Heart right ventricle (tissue), 16 donors: ENCODE measurements at regions not wholly inside any gene's neighbourhood (a gene's known extent, or its start where the extent isn't known, plus 50 kb on each side); places are given as distances from the start of the nearest gene placed in this dataset.

ENCODE experiments used
- ATAC-seq, 8 donors: fragments of 200-7000 bp; cut with Tn5 transposase; one replicate each; pipeline ENCODE4 v1.9.1; 2020; ENCODE audit warnings: mild to moderate bottlenecking in 8 of 8, moderate library complexity in 8 of 8, moderate number of reproducible peaks in 1 of 8
- DNase-seq, 2 donors: peaks; one replicate each; pipeline ENCODE4 v3.0.0-alpha.2; 2020
- H3K27ac ChIP-seq, 10 donors: fragments of 200-600 bp; sonication (generic) in 2 of 10; one replicate each; pipeline versions ENCODE4 v1.5.0 to v1.8.0; 2020 to 2022; ENCODE audit warnings: mild to moderate bottlenecking in 3 of 10
- H3K27me3 ChIP-seq, 7 donors: fragments of 200-600 bp; one replicate each; pipeline ENCODE4 v1.8.0; 2021 to 2022; ENCODE audit warnings: mild to moderate bottlenecking in 2 of 7
- H3K36me3 ChIP-seq, 9 donors: fragments of 200-600 bp; sonication (generic) in 1 of 9; one replicate each; pipeline versions ENCODE4 v1.5.0 to v1.8.0; 2020 to 2022; ENCODE audit warnings: mild to moderate bottlenecking in 2 of 9
- H3K4me1 ChIP-seq, 9 donors: fragments of 200-600 bp; sonication (generic) in 1 of 9; one replicate each; pipeline versions ENCODE4 v1.5.0 to v1.8.0; 2020 to 2022; ENCODE audit warnings: mild to moderate bottlenecking in 4 of 9
- H3K4me3 ChIP-seq, 10 donors: fragments of 200-600 bp; sonication (generic) in 2 of 10; one replicate each; pipeline versions ENCODE4 v1.5.0 to v1.8.0; 2020 to 2022; ENCODE audit warnings: mild to moderate bottlenecking in 7 of 10, moderate library complexity in 2 of 10
- H3K9me3 ChIP-seq, 11 donors: fragments of 200-600 bp in 10 of 11; sonication (generic) in 2 of 11; one replicate each; pipeline versions ENCODE4 v1.5.0 to v1.8.0; 2013 to 2022; ENCODE audit warnings: mild to moderate bottlenecking in 2 of 11, control low read depth in 1 of 11, moderate library complexity in 1 of 11
- WGBS, 2 donors: extraction: QIAGEN DNeasy Blood & Tissue Kit; methylation state at CpG; one replicate each; pipeline ENCODE4 v1.1.7; 2013; ENCODE audit warnings: inconsistent platforms in 1 of 2; 5-methylcytosine and 5-hydroxymethylcytosine counted together
- intact Hi-C, 10 donors: fragments of 100-400 bp; cut with DNase I; formaldehyde crosslinking; loops; one replicate each; pipeline versions ENCODE4 v1.11.1 to v1.14.2; 2022
- TF ChIP-seq, protein P1 (sequence below), 9 donors: fragments of 200-600 bp; sonication (generic) in 2 of 9; IDR thresholded peaks; one replicate each; pipeline versions ENCODE4 v1.5.0 to v1.8.0; 2021 to 2022; ENCODE audit warnings: antibody characterized with exemption in 9 of 9, mild to moderate bottlenecking in 5 of 9, moderate library complexity in 1 of 9
- donor health status: Arrhythmogenic right ventricular cardiomyopathy.
- donor health status: ischemic (EF 13 %, LVEDD 7.1; RV severe dilation, severe dysfunction).
- donor health status: healthy with polysubstance abuse.
- donor health status: DM: no; HTN: yes; CAD: no.
- donor health status: DM: no; HTN: no; CAD: no.
- donor health status: ischemic (EF 25% LVEDD 6.9; RV normal size, moderate dysfunction).
- donor health status: ischemic (EF 25% LVEDD 5.7; RV mildly dilated, moderate dysfunction).
- donor health status: healthy.
- donor health status: DM: yes; HTN: yes; CAD: no.
- donor health status: Ischemic cardiomyopathy.
- donor health status: ischemic (EF 35%, LVEDD 5.7; RV mildly dilated, moderate dysfunction).
- donor health status: nonischemic (EF 11% LVEDD 7.7; RV severe dilation, severe dysfunction).
- donor health status: DM: yes; HTN: yes; CAD: no.
- donor health status: PGD.
- donor health status: ischemic (EF 29% LVEDD 5.4; RV normal size, mild dysfunction).
- donor health status: nonischemic (EF 23%, LVEDD 6.1; RV moderate dilation, normal function).

DNA sequence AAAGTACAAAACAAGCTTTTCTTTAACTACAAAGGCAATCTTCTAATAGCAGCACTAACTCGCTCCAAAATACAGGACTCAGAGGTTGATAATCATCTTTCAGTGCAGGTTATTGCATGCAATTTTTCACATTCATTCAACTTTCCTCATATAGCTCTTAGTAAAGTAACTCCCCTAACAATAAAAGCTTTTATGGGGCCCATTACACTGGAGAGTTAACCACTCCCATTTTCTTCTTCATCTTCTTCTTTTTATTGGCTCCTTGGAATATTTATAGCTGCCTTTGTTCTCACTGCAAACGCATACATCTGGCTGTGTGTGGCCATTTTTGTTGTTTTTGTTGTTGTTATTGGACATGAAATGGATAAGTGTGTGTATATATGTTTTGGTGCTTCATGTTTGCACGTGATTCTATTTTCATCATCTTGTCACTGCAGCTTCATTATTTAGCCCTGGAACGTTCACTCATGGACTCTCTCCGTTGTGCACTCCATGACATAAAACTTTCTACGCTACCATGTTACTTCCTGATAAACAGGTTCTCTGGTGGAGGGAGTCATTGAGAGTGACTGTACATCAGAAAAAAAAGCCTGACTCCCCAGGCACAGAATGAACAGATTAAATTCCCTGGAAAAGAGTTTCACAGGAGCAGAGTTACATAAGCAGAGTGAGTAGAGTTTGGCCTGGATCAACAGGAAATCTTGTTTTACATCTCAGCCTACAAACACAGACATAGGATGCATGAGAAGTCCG is 236.4 kb upstream of the SP4 start:
- H3K27me3 ChIP-seq = peaks cover 0 to 4% (median 0%) of the 10 kb centered on the region in 7 donors
- intact Hi-C loops = no loop called here
- H3K36me3 ChIP-seq = no peaks in the 10 kb centered on the region
- DNase-seq = no peak
- H3K4me1 ChIP-seq = no peaks in the 10 kb centered on the region
- H3K27ac ChIP-seq = no peak overlapping the region
- TF ChIP-seq, protein P1, sequence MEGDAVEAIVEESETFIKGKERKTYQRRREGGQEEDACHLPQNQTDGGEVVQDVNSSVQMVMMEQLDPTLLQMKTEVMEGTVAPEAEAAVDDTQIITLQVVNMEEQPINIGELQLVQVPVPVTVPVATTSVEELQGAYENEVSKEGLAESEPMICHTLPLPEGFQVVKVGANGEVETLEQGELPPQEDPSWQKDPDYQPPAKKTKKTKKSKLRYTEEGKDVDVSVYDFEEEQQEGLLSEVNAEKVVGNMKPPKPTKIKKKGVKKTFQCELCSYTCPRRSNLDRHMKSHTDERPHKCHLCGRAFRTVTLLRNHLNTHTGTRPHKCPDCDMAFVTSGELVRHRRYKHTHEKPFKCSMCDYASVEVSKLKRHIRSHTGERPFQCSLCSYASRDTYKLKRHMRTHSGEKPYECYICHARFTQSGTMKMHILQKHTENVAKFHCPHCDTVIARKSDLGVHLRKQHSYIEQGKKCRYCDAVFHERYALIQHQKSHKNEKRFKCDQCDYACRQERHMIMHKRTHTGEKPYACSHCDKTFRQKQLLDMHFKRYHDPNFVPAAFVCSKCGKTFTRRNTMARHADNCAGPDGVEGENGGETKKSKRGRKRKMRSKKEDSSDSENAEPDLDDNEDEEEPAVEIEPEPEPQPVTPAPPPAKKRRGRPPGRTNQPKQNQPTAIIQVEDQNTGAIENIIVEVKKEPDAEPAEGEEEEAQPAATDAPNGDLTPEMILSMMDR (IDR thresholded peaks at IDR 0.05) = no peak
- no peaks in the 10 kb centered on the region for H3K9me3 ChIP-seq
- 73 to 75% methylated on average over 7 of the region's 7 CpGs for WGBS, 2 donors
- no peak overlapping the region for H3K4me3 ChIP-seq
- no peak for ATAC-seq

DNA sequence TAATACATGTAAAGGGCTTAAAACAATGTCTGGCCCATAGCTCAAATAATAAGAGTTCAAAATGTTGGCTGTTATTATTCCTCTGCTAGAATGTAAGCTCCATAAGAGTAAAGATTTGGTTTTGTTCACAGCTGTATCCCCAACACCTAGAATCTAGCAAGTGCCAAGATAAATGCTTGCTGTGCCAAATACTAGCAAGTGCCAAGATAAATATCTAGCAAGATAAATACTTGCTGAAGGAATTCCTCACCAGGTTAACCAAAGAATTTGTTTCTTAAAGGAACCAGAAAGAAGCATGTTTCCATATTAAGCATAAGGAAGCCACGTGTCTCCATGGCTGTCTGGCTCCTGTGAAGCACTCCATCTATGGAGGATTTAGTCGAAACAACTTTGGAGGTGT is 235.2 kb upstream of the SP4 start:
- no peak overlapping the region for H3K4me3 ChIP-seq
- DNase-seq (no peak), ATAC-seq (no peak)
- intact Hi-C loops = no loop called here
- no peak overlapping the region for H3K27ac ChIP-seq
- TF ChIP-seq, protein P1 (IDR thresholded peaks at IDR 0.05) = no peak
- H3K4me1 ChIP-seq = no peaks in the 10 kb centered on the region
- H3K36me3 ChIP-seq = no peaks in the 10 kb centered on the region
- H3K27me3 ChIP-seq = no peaks in the 10 kb centered on the region
- no peaks in the 10 kb centered on the region for H3K9me3 ChIP-seq
- WGBS, 2 donors = 68 to 72% methylated on average over 2 of the region's 2 CpGs

DNA sequence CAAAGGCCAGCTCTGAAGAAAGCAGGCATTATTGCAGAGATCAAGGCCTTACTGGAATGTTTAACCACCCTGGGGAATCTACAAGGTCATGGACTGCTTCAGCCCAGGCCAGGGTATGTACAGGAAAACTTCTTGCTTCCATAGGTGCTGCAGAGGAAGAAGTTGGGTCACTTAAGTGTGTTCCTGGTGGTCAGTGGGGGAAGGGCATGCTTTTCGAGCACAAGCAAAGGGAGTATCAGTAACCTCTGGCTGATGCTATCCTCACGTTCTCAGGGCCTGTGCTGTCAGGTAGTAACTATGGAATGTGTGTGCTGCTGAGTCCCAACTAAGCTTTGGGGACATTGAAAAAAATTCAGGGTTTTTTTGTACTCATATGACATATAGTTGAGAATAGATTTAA is 234.0 kb upstream of the SP4 start:
- H3K36me3 ChIP-seq = no peaks in the 10 kb centered on the region
- H3K27ac ChIP-seq = no peak overlapping the region
- no peak overlapping the region for H3K4me3 ChIP-seq
- no peaks in the 10 kb centered on the region for H3K9me3 ChIP-seq
- TF ChIP-seq, protein P1 (IDR thresholded peaks at IDR 0.05) = no peak
- no peak for ATAC-seq
- H3K4me1 ChIP-seq = no peaks in the 10 kb centered on the region
- intact Hi-C loops = no loop called here
- 56 to 59% methylated on average over 2 of the region's 2 CpGs for WGBS, 2 donors
- no peak for DNase-seq
- H3K27me3 ChIP-seq = no peaks in the 10 kb centered on the region

DNA sequence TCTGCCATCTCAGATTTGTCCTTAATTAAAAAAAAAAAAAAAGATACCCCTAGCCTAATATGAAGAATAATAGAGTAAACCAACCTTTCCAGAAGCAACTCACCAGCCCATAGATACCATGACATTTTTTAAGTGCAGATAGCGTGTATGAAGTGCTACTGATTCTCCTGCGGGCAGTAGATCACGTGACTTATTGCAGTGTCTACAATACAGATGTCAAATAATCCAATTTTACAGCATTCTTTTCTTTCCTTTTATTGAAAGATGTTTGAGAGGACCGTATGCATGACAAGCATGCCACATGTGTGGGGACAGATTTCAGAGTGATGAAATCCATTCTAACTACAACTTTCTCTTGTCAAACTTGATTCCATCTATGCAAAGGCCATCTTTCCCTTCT is 232.9 kb upstream of the SP4 start:
- Histone ChIP-seq H3K4me3 (no peak overlapping the region), H3K9me3 (no peaks in the 10 kb centered on the region), H3K36me3 (no peaks in the 10 kb centered on the region), H3K27ac (no peak overlapping the region), H3K27me3 (no peaks in the 10 kb centered on the region), H3K4me1 (no peaks in the 10 kb centered on the region)
- no peak for ATAC-seq
- WGBS, 2 donors = 77 to 79% methylated on average over 4 of the region's 4 CpGs
- TF ChIP-seq, protein P1 (IDR thresholded peaks at IDR 0.05) = no peak
- intact Hi-C loops = no loop called here
- DNase-seq = no peak
